Fibroblast of villous mesenchyme (primary cell): ENCODE measurements at regions not wholly inside any gene's neighbourhood (a gene's known extent, or its start where the extent isn't known, plus 50 kb on each side); places are given as distances from the start of the nearest gene placed in this dataset.

ENCODE experiments used
- DNase-seq: peaks from one replicate; pipeline ENCODE4 v3.0.0-alpha.2; 2010; ENCODE audit warnings: low read depth
- H3K4me3 ChIP-seq: 2 replicates; pipeline ENCODE4 v1.5.1; 2011; ENCODE audit warnings: low read depth, mild to moderate bottlenecking, low read length
- TF ChIP-seq, protein P1 (sequence below): IDR thresholded peaks from 2 replicates; pipeline ENCODE4 v1.5.1; 2012; ENCODE audit warnings: low read depth, mild to moderate bottlenecking, low read length; ENCODE audit not compliant: insufficient read depth

DNA sequence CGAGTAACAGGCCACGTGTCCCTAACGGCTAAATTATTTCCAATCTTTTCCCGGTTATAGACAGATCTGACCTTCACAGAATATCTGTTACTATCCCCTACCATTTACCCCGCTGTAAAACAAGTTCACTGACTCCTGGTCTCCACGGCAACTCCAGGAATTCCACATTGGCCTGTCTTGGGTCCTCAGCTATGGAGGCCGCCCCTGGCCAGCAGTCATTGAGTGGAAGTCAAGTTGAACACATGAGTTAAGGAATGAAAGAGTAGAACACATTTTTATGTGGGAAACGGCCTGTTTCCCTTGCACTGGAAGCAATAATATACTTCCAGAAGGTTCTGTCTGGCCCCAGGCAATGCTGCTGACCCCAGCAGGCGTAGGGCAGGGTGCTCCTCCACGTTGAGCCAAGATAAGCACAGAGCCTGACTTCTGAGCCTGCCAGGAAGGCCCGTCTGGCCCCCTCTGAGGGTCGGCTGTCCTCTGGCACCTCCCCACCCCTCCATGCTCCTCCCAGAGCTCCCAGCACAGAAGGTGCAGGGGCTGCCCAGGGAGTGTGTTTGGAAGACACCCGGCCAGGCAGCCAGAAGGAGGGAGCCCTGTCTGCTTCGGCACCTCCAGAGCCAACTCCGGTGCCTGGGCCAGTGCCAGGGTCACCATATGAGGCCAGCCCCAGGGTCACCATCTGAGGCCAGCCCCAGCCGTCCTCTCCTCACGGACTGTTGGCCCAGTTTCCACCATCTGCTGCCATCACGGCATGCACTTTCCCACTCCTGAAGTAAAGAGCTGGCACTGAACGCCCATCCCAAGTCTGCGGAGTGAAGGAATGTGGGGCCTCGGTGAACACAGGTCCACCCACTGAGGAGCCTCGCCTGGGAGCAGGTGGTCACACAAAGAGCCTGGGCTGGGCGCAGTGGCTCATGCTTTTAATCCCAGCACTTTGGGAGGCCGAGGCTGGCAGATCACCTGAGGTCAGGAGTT lies 813.2 kb downstream of the BRD1 start:
- H3K4me3 ChIP-seq, result no peak overlapping the region
- TF ChIP-seq, protein P1, sequence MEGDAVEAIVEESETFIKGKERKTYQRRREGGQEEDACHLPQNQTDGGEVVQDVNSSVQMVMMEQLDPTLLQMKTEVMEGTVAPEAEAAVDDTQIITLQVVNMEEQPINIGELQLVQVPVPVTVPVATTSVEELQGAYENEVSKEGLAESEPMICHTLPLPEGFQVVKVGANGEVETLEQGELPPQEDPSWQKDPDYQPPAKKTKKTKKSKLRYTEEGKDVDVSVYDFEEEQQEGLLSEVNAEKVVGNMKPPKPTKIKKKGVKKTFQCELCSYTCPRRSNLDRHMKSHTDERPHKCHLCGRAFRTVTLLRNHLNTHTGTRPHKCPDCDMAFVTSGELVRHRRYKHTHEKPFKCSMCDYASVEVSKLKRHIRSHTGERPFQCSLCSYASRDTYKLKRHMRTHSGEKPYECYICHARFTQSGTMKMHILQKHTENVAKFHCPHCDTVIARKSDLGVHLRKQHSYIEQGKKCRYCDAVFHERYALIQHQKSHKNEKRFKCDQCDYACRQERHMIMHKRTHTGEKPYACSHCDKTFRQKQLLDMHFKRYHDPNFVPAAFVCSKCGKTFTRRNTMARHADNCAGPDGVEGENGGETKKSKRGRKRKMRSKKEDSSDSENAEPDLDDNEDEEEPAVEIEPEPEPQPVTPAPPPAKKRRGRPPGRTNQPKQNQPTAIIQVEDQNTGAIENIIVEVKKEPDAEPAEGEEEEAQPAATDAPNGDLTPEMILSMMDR, result no peak
- no peak for DNase-seq

DNA sequence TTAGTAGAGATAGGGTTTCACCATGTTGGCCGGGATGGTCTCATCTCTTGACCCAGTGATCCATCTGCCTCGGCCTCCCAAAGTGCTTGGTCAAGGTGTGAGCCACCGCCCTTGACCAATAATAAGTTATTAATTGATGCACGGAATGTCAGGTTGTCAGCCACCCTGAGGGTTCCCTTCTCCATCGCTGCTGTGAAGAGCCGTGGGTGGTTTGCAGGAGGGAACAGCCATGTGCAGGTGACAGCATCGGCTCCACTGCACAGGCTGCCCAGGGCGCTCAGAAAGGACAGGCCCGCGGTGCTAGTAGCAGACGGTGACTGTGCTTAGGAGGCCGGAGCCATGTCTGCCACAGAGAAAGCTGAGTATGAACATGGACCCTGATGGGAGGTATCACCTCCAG lies 814.0 kb downstream of the BRD1 start:
- TF ChIP-seq, protein P1, result no peak
- DNase-seq, result no peak
- no peak overlapping the region for H3K4me3 ChIP-seq

DNA sequence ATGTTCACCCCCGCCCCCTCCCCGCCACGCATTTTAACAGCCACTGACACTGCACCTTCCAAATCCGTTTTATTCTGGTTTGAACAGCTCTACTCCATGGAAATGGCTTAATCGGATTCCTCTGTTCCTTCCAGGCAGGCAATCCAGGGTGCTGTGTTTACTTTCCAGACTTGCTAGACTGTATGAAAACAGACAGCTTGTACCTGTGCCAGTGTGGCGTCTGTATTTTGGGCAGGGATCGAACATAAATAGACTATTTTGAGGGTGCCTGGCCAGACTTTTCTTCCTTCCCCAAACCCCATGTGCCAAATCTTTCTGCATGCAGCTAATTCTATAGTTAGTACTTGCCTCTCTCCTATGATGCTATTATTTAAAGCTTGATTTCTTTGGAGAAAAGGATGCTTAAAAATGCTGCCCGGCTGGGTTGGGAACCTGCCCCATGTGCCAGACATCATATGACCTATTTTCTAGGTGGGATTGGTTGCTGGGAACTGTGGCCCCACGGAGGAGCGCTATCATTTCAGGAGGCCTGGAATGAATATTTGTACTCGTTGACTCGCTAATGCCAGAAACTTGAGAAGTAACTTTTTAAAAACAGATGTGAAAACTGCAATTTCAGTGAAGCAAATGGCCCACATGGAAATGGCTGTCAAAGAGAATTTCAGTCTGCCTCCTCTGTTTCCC lies 814.8 kb downstream of the BRD1 start:
- TF ChIP-seq, protein P1, result no peak
- no peak for DNase-seq
- no peak overlapping the region for H3K4me3 ChIP-seq

DNA sequence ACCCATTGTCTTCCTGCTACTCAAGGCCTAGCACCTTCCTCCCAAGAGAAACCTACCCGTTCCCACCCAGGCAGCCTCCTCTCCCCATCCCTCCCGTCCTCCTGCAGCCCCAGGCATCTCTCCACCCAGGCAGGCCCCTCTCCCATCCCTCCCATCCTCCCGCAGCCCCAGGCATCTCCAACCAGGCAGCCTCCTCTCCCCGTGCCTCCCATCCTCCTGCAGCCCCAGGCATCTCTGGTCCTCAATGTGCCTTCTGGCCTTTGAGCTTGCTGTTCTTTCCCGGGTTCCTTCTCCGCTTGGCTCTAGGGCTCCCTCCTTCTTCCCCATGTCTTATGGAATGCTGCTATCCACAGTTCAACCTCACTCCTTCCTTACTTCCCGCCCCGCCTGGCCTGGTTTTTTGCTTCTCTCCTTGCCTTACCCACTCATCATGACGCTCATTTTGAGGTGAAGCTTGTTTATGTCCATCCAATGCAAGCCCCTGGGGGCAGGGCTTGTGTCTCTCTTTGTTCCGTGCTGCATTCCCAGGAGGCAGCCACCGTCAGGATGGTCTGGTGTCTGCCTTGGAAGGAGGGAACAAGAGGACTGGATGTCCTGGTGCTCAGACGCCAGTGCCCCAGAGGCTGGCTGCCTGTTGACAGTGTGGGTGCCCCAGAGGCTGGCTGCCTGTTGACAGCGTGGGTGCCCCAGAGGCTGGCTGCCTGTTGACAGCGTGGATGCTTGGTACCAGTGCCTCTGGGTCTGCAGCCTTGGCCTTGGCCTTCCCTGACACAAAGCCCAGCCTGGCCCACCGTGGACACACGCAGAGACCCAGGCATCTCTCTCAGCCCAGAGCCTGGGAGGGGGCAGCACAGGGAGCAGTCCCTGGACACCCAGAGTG lies 815.7 kb downstream of the BRD1 start:
- TF ChIP-seq, protein P1, result no peak

DNA sequence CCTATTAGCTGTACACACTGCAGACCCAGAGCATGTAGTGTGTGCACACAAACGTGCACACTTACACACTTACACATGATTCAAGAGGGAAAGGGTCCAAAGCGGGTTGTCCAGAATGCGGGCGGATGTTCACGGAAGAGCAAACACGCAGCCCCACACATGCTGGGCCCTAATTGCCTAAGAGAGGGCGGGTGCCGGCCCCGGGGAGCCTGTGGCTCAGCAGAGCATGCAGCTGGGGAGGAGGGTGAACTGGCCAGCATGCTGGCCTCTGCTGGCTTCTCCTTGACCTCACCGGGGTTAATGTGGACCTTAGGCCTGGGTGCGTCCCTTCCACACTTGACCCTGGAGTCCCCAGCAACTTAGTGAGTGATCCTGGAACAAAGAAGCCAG lies 816.3 kb downstream of the BRD1 start:
- no peak overlapping the region for H3K4me3 ChIP-seq
- DNase-seq, result no peak
- TF ChIP-seq, protein P1, result no peak

More for the DNA sequence above, 815.7 kb downstream of the BRD1 start:
- DNase-seq, result no peak
- H3K4me3 ChIP-seq, result no peak overlapping the region

DNA sequence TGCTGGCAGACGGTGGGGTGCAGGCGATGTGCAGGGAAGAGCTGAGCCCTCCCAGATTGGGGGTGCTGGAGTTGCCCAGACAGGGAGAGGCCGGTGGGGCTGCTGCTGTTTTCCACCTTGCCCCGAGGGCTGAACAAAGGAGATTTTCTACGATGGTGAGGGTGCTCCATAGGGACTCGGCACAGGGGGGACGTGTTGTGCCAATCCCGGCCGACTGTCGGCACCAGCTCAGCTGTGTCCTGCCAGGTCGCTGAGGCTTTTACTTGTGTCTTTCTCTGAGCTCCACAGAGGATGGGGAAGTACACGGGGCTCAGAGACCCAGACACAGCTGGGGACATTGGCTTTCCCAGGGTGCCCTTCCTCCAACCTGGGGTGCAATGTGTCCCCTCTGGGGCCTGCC lies 816.8 kb downstream of the BRD1 start:
- TF ChIP-seq, protein P1, result no peak
- H3K4me3 ChIP-seq, result no peak overlapping the region
- DNase-seq, result no peak
